ENCODE measurements at regions not wholly inside any gene's neighbourhood (a gene's known extent, or its start where the extent isn't known, plus 50 kb on each side); places are given as distances from the start of the nearest gene placed in this dataset.

DNA sequence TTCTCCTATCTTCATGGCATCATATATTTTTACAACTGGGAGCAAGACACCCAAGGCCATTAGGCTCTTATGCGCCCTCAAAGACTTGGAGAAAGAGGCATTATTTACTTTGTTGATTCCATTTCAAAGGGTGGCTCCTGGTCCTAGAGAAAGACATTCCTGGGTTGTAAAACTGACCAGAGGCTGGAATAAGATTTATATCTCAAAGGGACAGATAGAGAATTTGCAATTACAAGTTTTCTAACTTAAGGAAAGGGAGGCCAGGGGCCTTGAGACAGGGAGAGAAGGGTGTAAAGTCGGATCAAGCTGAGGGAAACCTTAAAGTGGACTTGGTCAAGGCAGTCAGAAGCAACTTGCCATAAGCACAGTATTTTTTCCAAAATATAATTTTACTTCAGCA, 1086.0 kb downstream of the SORCS3 start:
- Histone ChIP-seq H3K4me3 (replicated peaks in 1 of 3; ENCODE audit: insufficient read depth in 1 of 3, low read depth in 1 of 3, low read length in 3 of 3) (no peak overlapping the region), H2AFZ (ENCODE audit: low read depth, low read length) (no peak overlapping the region), H3K36me3 (ENCODE audit: control insufficient read depth in 2 of 2, extremely low read depth in 1 of 2, insufficient read depth in 2 of 2, low read length in 2 of 2) (no peaks in the 10 kb centered on the region), H3K9me1 (replicated peaks; ENCODE audit: control insufficient read depth, extremely low read depth, insufficient read depth, low read length) (no peaks in the 10 kb centered on the region), H3K79me2 (ENCODE audit: control insufficient read depth, insufficient read depth, low read length) (no peaks in the 10 kb centered on the region), H3K9me3 (replicated peaks; ENCODE audit: control insufficient read depth, insufficient read depth, low read length) (no peaks in the 10 kb centered on the region), H4K20me1 (replicated peaks; ENCODE audit: control insufficient read depth, extremely low read depth, insufficient read depth, low read length) (no peaks in the 10 kb centered on the region), H3K4me2 (ENCODE audit: insufficient read depth, low read length) (no peak overlapping the region), H3K27me3 (ENCODE audit: control insufficient read depth in 2 of 2, insufficient read depth in 2 of 2, low read length in 2 of 2) (no peaks in the 10 kb centered on the region), H3K9ac (replicated peaks; ENCODE audit: extremely low read depth, insufficient read depth, low read length) (no peak overlapping the region), H3K27ac (ENCODE audit: insufficient read depth, low read depth, low read length) (no peak overlapping the region), H3K4me1 (ENCODE audit: control insufficient read depth, extremely low read depth, insufficient read depth, low read length) (no peaks in the 10 kb centered on the region)
- dilution Hi-C loops (cut with MboI; ENCODE audit: extremely low pct_ligation_motif_present, low sequenced_read_pairs) (no loop called here), intact Hi-C loops (cut with micrococcal nuclease) (no loop called here)
- DNase-seq (ENCODE audit: low read depth, low spot score) (no peak), FAIRE-seq (no peak)
- CTCF ChIA-PET: no interaction called here
- BruUV-seq (replicated peaks): no TSS peak
- TF ChIP-seq GATA2 (IDR thresholded peaks at IDR 0.05; ENCODE audit: insufficient read depth, insufficient read length, low read depth, low read length): no peak
- TF ChIP-seq EZH2 (IDR thresholded peaks at IDR 0.05; ENCODE audit: borderline replicate concordance, low read depth, low read length, severe bottlenecking): no peak
- no peak for TF ChIP-seq JUN (IDR thresholded peaks at IDR 0.05; ENCODE audit: borderline replicate concordance, insufficient read depth, insufficient read length, low read depth)
- TF ChIP-seq, protein P1, sequence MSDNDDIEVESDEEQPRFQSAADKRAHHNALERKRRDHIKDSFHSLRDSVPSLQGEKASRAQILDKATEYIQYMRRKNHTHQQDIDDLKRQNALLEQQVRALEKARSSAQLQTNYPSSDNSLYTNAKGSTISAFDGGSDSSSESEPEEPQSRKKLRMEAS (IDR thresholded peaks at IDR 0.05; ENCODE audit: insufficient read depth, insufficient read length): no peak
- POLR2A ChIA-PET: no interaction called here

DNA sequence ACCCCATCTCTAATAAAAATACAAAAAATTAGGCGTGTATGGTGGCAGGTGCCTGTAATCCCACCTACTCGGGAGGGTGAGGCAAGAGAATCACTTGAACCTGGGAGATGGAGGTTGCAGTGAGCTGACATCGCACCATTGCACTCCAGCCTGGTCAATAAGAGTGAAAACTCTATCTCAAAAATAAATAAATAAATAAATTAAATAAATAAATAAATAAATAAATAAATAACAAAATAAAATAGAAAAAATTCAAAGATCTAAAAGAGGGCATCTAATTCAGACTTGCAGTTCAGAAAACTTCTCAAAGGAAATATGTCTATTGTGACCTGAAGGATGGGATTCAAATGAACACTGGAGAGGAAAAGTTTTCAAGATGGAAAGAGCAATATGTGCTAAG, 1085.1 kb downstream of the SORCS3 start:
- H3K27ac ChIP-seq (ENCODE audit: insufficient read depth, low read depth, low read length): no peak overlapping the region
- POLR2A ChIA-PET: no interaction called here
- no peaks in the 10 kb centered on the region for H3K79me2 ChIP-seq (ENCODE audit: control insufficient read depth, insufficient read depth, low read length)
- no peak overlapping the region for H3K4me2 ChIP-seq (ENCODE audit: insufficient read depth, low read length)
- H4K20me1 ChIP-seq (replicated peaks; ENCODE audit: control insufficient read depth, extremely low read depth, insufficient read depth, low read length): no peaks in the 10 kb centered on the region
- FAIRE-seq (no peak), DNase-seq (ENCODE audit: low read depth, low spot score) (no peak)
- TF ChIP-seq GATA2 (IDR thresholded peaks at IDR 0.05; ENCODE audit: insufficient read depth, insufficient read length, low read depth, low read length) (no peak), POLR2AphosphoS5 (IDR thresholded peaks at IDR 0.05; ENCODE audit: insufficient read depth, low read depth, low read length) (no peak), JUN (IDR thresholded peaks at IDR 0.05; ENCODE audit: borderline replicate concordance, insufficient read depth, insufficient read length, low read depth) (no peak), FOS (IDR thresholded peaks at IDR 0.05; ENCODE audit: borderline replicate concordance, insufficient read depth, low read length) (no peak), MYC (IDR thresholded peaks at IDR 0.05; ENCODE audit: low read depth, low read length) (no peak), POLR2A (IDR thresholded peaks at IDR 0.05; ENCODE audit: low read depth, low read length) (no peak), EZH2 (IDR thresholded peaks at IDR 0.05; ENCODE audit: borderline replicate concordance, low read depth, low read length, severe bottlenecking) (no peak)
- TF ChIP-seq, protein P1 (IDR thresholded peaks at IDR 0.05; ENCODE audit: insufficient read depth, insufficient read length): no peak
- TF ChIP-seq, protein P2, sequence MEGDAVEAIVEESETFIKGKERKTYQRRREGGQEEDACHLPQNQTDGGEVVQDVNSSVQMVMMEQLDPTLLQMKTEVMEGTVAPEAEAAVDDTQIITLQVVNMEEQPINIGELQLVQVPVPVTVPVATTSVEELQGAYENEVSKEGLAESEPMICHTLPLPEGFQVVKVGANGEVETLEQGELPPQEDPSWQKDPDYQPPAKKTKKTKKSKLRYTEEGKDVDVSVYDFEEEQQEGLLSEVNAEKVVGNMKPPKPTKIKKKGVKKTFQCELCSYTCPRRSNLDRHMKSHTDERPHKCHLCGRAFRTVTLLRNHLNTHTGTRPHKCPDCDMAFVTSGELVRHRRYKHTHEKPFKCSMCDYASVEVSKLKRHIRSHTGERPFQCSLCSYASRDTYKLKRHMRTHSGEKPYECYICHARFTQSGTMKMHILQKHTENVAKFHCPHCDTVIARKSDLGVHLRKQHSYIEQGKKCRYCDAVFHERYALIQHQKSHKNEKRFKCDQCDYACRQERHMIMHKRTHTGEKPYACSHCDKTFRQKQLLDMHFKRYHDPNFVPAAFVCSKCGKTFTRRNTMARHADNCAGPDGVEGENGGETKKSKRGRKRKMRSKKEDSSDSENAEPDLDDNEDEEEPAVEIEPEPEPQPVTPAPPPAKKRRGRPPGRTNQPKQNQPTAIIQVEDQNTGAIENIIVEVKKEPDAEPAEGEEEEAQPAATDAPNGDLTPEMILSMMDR (IDR thresholded peaks at IDR 0.05; ENCODE audit: extremely low read depth in 1 of 2, insufficient read depth in 1 of 2, low read depth in 1 of 2, low read length in 2 of 2): no peak
- no peak overlapping the region for H2AFZ ChIP-seq (ENCODE audit: low read depth, low read length)
- H3K4me1 ChIP-seq (ENCODE audit: control insufficient read depth, extremely low read depth, insufficient read depth, low read length): no peaks in the 10 kb centered on the region
- H3K9ac ChIP-seq (replicated peaks; ENCODE audit: extremely low read depth, insufficient read depth, low read length): no peak overlapping the region
- no TSS peak for BruUV-seq (replicated peaks)
- H3K36me3 ChIP-seq (ENCODE audit: control insufficient read depth in 2 of 2, extremely low read depth in 1 of 2, insufficient read depth in 2 of 2, low read length in 2 of 2): no peaks in the 10 kb centered on the region
- H3K9me3 ChIP-seq (replicated peaks; ENCODE audit: control insufficient read depth, insufficient read depth, low read length): no peaks in the 10 kb centered on the region
- H3K4me3 ChIP-seq (replicated peaks in 1 of 3; ENCODE audit: insufficient read depth in 1 of 3, low read depth in 1 of 3, low read length in 3 of 3): no peak overlapping the region
- dilution Hi-C loops (cut with MboI; ENCODE audit: extremely low pct_ligation_motif_present, low sequenced_read_pairs) (no loop called here), intact Hi-C loops (cut with micrococcal nuclease) (no loop called here)
- CTCF ChIA-PET: no interaction called here
- H3K27me3 ChIP-seq (ENCODE audit: control insufficient read depth in 2 of 2, insufficient read depth in 2 of 2, low read length in 2 of 2): no peaks in the 10 kb centered on the region
- no peaks in the 10 kb centered on the region for H3K9me1 ChIP-seq (replicated peaks; ENCODE audit: control insufficient read depth, extremely low read depth, insufficient read depth, low read length)

Data from endothelial cell of umbilical vein (primary cell).